ENCODE measurements at regions not wholly inside any gene's neighbourhood (a gene's known extent, or its start where the extent isn't known, plus 50 kb on each side); places are given as distances from the start of the nearest gene placed in this dataset.

GRCh38 chr17:72430611-72431432 is 310.0 kb downstream of the SOX9 start:
- no peak for DNase-seq

- no peak for DNase-seq
Observed at GRCh38 chr17:72432143-72432621, 311.4 kb downstream of the SOX9 start.

GRCh38 chr17:72432881-72433280 is 312.1 kb downstream of the SOX9 start:
- DNase-seq = no peak

- no peak for DNase-seq
Observed at GRCh38 chr17:72433797-72434196, 313.0 kb downstream of the SOX9 start.

GRCh38 chr17:72434581-72434980 is 313.8 kb downstream of the SOX9 start:
- no peak for DNase-seq

- no peak for DNase-seq
Observed at GRCh38 chr17:72434991-72435618, 314.3 kb downstream of the SOX9 start.

- DNase-seq = no peak
Observed at GRCh38 chr17:72438783-72439182, 318.0 kb downstream of the SOX9 start.

- DNase-seq = no peak
Observed at GRCh38 chr17:72439893-72440502, 319.2 kb downstream of the SOX9 start.

- no peak for DNase-seq
Observed at GRCh38 chr17:72440961-72441360, 320.1 kb downstream of the SOX9 start.

GRCh38 chr17:72441909-72442308 is 321.1 kb downstream of the SOX9 start:
- DNase-seq = no peak

- no peak for DNase-seq
Observed at GRCh38 chr17:72444517-72445054, 323.8 kb downstream of the SOX9 start.

- DNase-seq = no peak
Observed at GRCh38 chr17:72445055-72445991, 324.5 kb downstream of the SOX9 start.

GRCh38 chr17:72446118-72446517 is 325.3 kb downstream of the SOX9 start:
- DNase-seq = no peak

- DNase-seq = no peak
Observed at GRCh38 chr17:72446525-72447250, 325.9 kb downstream of the SOX9 start.

- no peak for DNase-seq
Observed at GRCh38 chr17:72447251-72447640, 326.4 kb downstream of the SOX9 start.

GRCh38 chr17:72448019-72448418 is 327.2 kb downstream of the SOX9 start:
- DNase-seq = no peak

- no peak for DNase-seq
Observed at GRCh38 chr17:72452286-72453173, 331.7 kb downstream of the SOX9 start.

- no peak for DNase-seq
Observed at GRCh38 chr17:72454342-72454741, 333.5 kb downstream of the SOX9 start.

GRCh38 chr17:72455562-72455961 is 334.7 kb downstream of the SOX9 start:
- DNase-seq = no peak

GRCh38 chr17:72456075-72456474 is 335.3 kb downstream of the SOX9 start:
- DNase-seq = no peak

- no peak for DNase-seq
Observed at GRCh38 chr17:72457712-72458111, 336.9 kb downstream of the SOX9 start.

All from activated CD4-positive, CD25-positive, alpha-beta regulatory T cell treated with anti-CD3 and anti-CD28 coated beads, Interleukin-2, amount 50 U/mL, for 72 hours (primary cell).